ENCODE measurements at regions not wholly inside any gene's neighbourhood (a gene's known extent, or its start where the extent isn't known, plus 50 kb on each side); places are given as distances from the start of the nearest gene placed in this dataset.
"Not testable (repeated sequence)": the region's sequence is repeated elsewhere in the genome, so short reads cannot be mapped to it uniquely, and the experiment has no call there.

DNA sequence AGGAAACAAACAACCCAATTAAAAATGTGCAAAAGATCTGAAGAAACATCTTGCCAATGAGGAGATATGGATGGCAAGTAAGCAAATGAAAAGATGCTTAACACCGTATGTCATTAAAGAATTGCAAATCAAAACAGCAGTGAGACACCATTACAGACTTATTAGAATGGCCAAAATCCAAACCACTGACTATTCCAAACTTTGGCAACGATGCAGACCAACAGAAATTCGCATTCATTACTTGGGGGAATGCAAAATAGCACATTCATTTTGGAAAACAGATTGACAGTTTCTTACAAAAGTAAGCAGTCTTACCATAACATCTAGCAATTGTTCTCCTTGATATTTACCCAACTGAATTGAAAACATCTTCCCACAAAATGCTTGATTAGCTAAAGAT is 1118.7 kb downstream of the SUCLG1 start:
- intact Hi-C loops (cut with DNase I), result no loop called here
- ATAC-seq (no peak), DNase-seq (ENCODE audit: missing footprints) (no peak)

DNA sequence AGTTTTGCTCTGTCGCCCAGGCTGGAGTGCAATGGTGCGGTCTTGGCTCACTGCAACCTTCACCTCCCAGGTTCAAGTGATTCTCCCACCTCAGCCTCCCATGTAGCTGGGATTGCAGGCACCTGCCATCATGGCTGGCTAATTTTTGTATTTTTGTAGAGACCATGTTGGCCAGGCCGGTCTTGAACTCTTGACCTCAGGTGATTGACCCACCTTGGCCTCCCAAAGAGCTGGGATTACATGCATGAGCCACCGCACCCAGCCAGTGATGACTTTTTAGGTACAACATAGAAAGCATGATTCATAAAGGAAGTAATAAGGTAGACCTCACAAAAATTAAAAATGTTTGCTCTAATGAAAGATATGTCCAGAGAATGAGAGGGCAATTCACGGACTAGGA is 1119.1 kb downstream of the SUCLG1 start:
- intact Hi-C loops (cut with DNase I); DNase-seq (ENCODE audit: missing footprints); ATAC-seq: not testable (repeated sequence)

DNA sequence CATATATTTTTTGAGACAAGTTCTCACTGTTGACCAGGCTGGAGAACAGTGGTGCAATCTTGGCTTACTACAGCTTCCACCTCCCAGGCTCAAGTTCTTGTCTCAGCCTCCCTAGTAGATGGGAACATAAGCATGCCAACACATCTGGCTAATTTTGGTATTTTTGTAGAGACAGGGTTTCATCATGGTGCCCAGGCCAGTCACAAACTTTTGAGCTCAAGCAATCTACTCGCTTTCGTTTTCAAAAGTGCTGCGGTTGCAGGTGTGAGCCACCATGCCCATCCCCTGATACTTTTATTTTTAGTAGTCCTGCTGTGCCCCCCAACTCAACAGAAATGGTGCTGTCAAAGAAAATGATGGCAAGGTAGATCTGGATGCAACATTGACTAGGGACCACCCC is 1127.3 kb downstream of the SUCLG1 start:
- ATAC-seq, result no peak
- intact Hi-C loops (cut with DNase I), result no loop called here
- no peak for DNase-seq (ENCODE audit: missing footprints)

DNA sequence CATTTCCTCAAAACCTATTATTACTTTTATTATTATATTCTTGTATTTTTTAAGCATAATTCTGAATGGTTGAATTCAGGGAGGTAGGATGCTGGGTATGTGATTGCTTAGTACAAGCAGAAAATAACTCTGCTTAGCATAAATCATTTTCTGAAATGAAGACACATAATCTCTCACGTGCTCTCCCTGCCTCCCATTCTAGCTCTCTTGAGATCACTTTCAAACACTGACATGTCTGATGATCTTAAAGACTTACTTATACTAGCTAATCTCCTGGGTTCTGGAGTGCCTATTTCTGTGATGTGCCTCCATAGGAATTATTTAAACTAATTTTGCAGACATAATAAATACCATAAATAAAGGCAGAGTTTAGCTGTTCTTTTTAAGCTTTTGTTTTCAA is 1136.0 kb downstream of the SUCLG1 start:
- intact Hi-C loops (cut with DNase I), result no loop called here
- ATAC-seq (no peak), DNase-seq (ENCODE audit: missing footprints) (no peak)

DNA sequence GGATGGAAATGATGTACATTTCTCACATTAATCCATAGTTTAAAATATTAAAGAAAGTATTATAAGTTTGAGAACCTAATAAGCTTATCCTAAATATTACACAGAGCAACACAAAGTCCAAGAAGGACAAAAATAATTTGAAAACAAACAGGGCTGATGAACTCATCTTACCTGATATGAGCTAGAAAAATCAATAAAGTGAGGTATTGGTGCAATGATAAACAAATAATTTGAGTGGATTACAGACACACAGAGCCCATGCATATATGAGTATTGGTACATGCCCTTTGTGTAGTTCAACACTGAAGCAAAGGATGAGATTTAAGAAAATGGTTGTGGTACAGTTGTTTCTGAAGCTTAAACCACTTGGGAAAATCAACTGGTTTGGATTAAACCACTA is 1139.0 kb downstream of the SUCLG1 start:
- ATAC-seq, result no peak
- no peak for DNase-seq (ENCODE audit: missing footprints)
- intact Hi-C loops (cut with DNase I), result no loop called here

DNA sequence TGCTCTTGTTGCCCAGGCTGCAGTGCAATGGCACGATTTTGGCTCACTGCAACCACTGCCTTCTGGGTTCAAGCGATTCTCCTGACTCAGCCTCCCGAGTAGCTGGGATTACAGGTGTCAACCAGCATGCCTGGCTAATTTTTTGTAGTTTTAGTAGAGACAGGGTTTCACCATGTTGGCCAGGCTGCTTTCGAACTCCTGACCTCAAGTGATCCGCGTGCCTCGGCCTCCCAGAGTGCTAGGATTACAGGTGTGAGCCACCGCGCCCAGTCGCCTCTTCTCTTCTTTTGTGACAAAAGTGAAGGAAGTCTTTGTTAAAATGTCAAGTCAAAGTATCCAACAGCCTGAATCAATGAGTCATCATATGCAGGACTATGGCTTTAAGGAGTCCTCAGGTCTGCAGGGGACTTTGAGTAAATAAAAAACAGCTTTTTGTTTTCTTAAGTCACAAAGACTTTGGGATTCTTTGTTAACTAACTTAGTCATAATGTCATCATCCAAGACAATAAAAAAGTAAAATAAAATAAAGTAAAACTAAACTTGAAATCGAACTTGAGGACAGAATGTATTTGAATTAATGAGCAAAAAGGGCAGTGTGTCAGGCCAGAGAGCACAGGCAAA is 1153.2 kb downstream of the SUCLG1 start:
- no peak for ATAC-seq
- no peak for DNase-seq (ENCODE audit: missing footprints)
- intact Hi-C loops (cut with DNase I), result no loop called here

DNA sequence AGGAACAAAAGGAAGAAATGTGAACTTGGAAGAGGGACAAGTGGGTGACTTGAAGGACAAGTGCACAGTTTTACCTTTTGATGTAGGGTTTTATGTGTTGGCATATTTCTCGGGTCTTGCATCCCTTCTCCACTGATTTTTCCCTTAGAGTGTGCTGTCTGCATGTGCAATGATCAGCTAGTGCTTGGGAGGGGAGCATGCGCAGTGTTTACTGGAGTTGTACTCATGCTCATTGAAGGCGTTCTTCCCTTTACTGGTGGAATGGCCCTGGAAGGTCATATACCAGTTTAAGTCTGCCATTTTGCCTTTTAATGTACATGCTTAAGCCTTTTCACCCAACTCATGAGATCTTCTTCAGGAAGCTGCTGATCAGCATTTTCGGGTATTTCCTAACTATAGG is 1168.0 kb downstream of the SUCLG1 start:
- ATAC-seq, result no peak
- no peak for DNase-seq (ENCODE audit: missing footprints)
- intact Hi-C loops (cut with DNase I), result no loop called here

DNA sequence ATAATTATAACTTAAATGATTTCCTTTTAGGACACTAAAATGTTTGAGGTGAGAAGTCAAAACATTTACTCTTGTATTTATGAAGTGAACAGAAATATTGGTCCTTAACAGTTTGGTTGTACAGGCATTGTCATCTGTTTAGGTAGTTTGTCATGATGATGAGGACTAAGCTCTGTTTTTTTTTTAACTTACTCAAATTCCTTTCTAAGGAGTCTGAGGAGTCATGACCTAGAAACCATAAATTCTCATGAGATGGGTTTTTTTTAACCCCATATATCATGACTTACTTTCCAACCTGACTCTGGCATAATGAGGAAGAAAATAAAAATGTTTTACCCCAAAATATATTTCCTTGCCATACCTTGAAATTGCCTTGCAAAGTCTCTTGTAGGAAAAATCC is 1176.2 kb downstream of the SUCLG1 start:
- intact Hi-C loops (cut with DNase I), result no loop called here
- no peak for ATAC-seq
- no peak for DNase-seq (ENCODE audit: missing footprints)

DNA sequence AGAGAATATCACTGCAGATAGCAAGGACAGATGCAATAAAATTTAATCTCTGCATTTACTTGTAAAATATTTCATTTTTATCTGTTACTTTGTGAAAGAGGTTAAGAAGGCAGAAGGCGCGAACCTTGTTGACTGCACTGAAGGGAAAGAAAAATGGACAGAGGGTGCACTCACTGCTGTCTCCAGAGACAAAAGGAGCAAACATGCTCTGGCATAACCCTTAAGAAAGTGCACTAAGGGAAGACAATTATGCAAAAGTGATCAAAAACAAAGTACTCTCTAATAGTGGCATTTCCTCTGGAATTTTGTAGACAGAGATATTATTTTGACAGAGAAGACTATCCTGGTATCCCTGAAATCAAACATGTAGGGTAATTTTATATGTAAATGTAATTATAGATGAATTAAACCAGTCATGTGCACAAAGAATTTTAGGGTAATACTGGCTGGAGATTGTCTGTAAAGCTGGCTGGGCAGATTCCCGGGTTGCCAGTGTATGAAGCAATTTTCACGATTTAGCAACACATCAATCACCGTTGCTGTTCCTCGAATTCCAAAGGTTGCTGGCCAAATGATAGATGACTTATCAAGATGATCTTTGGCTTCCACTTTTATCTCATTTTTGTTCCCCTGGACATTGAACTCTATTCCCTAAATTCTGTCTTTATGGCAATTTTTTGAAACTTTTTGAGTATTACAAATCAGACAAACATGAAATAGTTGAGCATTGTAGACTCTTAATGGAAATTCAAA is 1176.9 kb downstream of the SUCLG1 start:
- ATAC-seq, result no peak
- intact Hi-C loops (cut with DNase I), result no loop called here
- no peak for DNase-seq (ENCODE audit: missing footprints)

DNA sequence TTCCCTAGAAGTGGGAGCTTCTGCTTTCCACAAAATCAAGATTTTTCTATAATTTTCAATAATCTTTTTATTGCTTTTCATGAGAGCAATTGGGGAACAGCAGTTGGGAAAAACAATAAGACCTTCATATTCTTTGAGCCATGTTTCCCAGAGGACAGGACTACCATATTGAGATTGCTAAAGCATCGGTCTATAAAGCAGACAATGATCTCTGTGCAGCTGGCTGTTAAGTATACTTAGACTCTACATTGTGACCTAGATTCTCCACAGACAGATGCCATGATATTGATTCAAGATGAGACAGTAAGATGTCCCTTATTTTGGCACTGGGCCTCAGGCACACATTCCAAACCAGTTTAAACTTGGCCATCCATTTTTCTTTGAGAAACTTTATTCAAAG is 1178.7 kb downstream of the SUCLG1 start:
- DNase-seq (ENCODE audit: missing footprints) (no peak), ATAC-seq (no peak)
- intact Hi-C loops (cut with DNase I), result no loop called here

DNA sequence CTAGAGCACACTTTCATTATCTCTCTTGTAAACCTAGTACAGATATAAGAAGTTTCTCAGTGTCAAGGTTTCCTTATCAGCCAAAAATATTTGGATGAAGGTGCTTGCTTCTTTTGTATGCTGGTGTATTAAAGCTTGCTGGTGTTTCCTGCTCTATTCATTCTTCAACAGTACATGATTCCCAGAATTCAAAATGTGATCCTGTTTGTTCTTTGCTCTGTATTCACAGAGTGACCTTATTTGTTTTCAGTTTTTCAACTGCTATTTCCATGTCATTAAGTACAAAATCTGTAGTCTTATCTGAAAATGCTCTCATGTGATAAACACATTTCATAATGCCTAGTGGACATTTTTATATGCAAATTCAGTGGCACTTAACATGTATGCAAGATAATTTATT is 1185.8 kb downstream of the SUCLG1 start:
- intact Hi-C loops (cut with DNase I), result no loop called here

DNA sequence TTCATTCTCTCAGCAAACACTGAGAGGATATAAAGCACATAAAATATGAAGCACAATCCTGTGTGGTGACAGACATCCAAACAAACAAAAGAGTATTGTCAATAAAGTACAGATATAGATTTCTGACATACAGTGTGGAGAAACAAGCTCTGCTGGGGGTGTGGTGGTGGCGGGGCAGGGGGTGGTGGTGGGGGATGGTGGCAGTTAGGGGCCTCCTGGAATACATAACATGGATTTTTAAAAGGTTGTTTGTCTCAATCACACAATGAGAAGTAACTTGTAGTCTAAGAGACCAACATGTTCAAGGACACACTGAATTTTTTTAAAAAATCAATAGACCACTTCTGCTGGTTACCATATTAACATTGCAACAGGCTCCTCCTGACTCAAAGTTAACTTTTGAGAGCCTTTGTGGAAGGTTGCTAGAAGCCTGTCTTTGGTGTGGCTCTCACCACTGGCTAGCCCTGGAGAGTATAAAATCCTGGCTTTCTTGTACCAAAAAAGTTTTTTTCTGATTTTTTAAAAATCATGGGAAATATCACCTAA is 1197.4 kb downstream of the SUCLG1 start:
- no peak for DNase-seq (ENCODE audit: missing footprints)
- intact Hi-C loops (cut with DNase I), result no loop called here
- no peak for ATAC-seq

More for the DNA sequence above, 1185.8 kb downstream of the SUCLG1 start:
- ATAC-seq, result no peak
- DNase-seq (ENCODE audit: missing footprints), result no peak

DNA sequence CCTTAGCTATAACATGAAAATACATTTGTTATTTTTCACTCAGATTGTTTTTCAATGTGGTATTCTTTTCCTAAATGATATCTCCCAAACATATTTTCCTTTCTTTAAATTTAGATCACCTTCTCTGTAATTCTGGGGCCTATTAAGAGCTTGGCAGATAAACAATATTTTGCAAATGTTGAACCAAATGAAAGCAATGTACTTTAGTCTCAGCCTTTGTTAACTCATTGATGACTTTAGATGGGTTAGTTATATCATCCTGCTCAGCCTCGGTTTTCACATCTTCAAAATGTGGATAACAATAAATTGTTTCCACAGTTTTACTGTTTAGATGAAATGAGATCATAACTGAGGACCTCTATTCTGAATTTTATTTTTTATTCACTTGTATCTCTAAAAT is 1205.2 kb downstream of the SUCLG1 start:
- intact Hi-C loops (cut with DNase I), result no loop called here
- ATAC-seq, result no peak
- DNase-seq (ENCODE audit: missing footprints), result no peak

DNA sequence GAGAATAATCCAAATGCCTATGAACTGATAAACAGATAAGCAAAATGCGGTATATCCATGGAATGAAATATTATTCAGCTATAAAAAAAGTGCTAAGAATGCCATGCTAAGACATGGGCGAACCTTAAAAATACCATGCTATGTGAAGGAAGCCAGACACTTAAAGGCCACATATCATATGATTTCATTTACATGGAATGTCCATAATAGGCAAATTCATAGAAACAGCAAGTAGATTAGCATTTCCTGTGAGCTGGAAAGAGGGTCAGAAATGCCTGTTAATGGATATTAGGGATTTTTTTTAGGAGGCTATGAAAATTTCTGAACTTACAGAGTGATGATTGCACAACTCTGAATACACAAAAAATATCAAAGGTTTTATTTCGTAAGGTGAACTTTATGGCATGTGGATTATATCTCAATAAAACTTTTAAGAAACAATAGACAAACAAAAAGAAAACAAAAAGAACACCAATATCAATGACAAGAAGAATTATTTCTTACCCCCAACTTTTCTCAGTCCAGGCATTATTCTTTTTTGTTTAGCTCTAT is 1207.7 kb downstream of the SUCLG1 start:
- intact Hi-C loops (cut with DNase I), result no loop called here
- DNase-seq (ENCODE audit: missing footprints), result no peak
- ATAC-seq, result no peak

DNA sequence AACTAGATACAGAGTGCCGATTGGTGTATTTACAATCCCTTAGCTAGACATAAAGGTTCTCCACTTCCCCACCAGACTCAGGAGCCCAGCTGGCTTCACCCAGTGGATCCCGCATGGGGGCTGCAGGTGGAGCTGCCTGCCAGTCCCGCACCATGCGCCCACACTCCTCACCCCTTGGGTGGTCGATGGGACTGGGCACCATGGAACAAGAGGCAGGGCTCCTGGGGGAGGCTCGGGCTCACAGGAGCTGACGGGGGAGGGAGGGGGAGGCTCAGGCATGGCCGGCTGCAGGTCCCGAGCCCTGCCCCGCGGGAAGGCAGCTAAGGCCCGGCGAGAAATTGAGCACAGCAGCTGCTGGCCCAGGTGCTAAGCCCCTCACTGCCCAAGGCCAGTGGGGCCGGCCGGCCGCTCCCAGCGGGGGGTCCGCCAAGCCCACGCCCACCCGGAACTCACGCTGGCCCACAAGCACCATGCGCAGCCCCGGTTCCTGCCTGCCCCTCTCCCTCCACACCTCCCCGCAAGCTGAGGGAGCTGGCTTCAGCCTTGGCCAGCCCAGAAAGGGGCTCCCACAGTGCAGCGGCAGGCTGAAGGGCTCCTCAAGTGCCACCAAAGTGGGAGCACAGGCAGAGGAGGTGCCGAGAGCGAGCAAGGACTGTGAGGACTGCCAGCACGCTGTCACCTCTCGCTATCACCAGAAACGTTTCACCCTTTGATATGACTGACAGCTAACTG is 1213.1 kb downstream of the SUCLG1 start:
- intact Hi-C loops (cut with DNase I); ATAC-seq; DNase-seq (ENCODE audit: missing footprints): not testable (repeated sequence)

DNA sequence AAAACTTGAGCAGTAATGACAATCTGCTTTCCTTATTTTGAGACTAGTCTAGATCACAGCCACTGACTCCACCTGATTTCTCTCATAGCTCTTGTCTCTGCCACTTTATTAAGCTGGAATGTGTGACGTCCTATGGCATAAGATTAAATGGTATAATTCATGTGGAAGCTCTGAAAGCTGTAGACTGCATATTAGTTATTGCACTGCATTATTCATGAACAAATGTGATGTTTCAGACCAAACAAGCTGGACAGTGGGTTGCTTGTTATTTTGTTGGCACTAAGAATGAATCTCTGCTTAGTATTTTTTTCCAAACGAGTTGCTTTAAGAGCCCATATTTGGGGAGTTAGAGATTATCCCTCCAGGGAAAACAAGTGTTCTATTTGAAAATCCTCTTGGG is 1218.5 kb downstream of the SUCLG1 start:
- no peak for ATAC-seq

DNA sequence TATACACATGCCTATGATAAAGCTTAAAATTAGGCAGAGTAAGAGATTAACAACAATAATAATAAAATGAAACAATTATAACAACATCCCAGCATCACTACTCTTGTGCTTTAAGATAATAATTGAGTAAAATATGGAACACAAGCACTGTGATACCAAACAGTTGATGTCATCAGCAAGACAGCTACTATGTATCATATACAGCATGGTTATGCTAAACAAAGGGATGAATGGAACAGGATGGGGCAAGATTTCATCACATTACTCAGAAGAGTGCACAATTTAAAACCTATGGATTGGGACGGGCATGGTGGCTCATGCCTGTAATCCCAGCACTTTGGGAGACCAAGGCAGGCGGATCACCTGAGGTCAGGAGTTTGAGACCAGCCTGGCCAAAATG is 1221.0 kb downstream of the SUCLG1 start:
- intact Hi-C loops (cut with DNase I), result no loop called here
- no peak for ATAC-seq

More for the DNA sequence above, 1218.5 kb downstream of the SUCLG1 start:
- DNase-seq (ENCODE audit: missing footprints), result no peak
- intact Hi-C loops (cut with DNase I), result no loop called here

DNA sequence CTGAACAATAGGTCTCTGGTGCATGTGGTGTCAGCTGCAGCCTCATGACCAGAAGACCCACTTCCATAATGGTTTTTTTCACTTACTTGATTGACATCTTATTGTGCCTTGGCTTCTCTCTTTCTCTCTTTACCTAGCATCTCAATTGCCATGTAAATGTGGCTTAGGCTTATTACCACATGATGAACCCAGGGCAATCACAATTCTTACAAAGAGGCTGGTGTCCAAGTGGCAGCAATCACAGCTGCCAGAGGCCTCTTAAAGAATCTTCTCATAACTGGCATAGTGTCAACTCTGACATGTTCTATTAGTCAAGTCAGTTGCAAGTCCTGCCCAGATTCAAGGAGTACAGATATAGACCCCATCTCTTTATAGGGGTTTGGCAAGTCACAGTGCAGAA is 1224.8 kb downstream of the SUCLG1 start:
- ATAC-seq, result no peak
- no peak for DNase-seq (ENCODE audit: missing footprints)
- intact Hi-C loops (cut with DNase I), result no loop called here

More for the DNA sequence above, 1221.0 kb downstream of the SUCLG1 start:
- DNase-seq (ENCODE audit: missing footprints), result no peak

DNA sequence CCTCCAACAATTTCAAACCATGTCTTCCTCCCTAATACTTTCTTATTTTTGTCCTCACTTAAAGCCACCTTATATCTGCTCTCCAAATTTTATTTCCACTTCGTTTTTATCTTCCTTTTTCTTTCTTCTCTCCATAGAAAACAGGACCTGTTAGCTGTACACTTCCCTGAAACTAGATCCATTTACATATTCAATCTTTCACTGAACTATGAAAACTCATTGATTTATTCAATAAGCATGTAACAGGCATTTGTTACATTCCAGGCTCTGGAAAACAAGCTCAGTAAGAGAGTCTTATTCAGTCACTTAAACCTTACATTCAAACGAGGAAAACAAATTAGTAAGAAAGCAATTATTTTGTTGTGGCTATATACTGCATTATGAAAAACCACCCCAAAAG is 1225.3 kb downstream of the SUCLG1 start:
- ATAC-seq (no peak), DNase-seq (ENCODE audit: missing footprints) (no peak)
- intact Hi-C loops (cut with DNase I), result no loop called here

DNA sequence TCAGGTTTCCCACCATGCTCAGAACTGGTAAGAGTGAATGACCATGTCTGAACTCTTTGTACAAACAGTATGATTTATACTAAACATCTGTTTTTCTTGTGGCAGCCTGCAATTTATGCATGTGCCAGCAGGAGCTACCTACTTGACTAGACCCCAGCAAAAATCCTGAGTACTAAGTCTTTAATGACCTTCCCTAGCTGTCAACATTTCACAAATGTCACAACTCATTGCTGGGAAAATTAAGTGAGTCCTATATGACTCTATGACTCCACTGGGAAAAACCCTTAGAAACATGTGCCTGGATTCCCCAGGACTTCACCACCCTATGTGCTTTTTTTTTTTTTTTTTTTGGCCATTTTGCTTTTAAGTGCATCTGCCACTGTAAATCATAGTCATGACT is 1225.8 kb downstream of the SUCLG1 start:
- no peak for ATAC-seq
- intact Hi-C loops (cut with DNase I), result no loop called here
- DNase-seq (ENCODE audit: missing footprints), result no peak
